Inflammatory macrophage treated with lipopolysaccharide for 1 hour (primary cell): ENCODE measurements at regions not wholly inside any gene's neighbourhood (a gene's known extent, or its start where the extent isn't known, plus 50 kb on each side); places are given as distances from the start of the nearest gene placed in this dataset.

ENCODE experiments used
- DNase-seq, 2 donors: peaks; one replicate each; pipeline ENCODE4 v3.0.0-alpha.2; 2020 to 2022

- DNase-seq: no peak
These were observed 317.3 kb downstream of the GADD45G start for GRCh38 chr9:89922099-89922498.

GRCh38 chr9:89923174-89923573 is 318.4 kb downstream of the GADD45G start:
- no peak for DNase-seq

GRCh38 chr9:89923961-89924504 is 319.2 kb downstream of the GADD45G start:
- DNase-seq: peak; percentile 16 to 21

GRCh38 chr9:89924611-89925010 is 319.8 kb downstream of the GADD45G start:
- DNase-seq: no peak

GRCh38 chr9:89926167-89926566 is 321.4 kb downstream of the GADD45G start:
- no peak for DNase-seq

- DNase-seq: no peak
These were observed 321.9 kb downstream of the GADD45G start for GRCh38 chr9:89926691-89927220.

GRCh38 chr9:89928106-89928505 is 323.3 kb downstream of the GADD45G start:
- DNase-seq: no peak

- no peak for DNase-seq
These were observed 323.9 kb downstream of the GADD45G start for GRCh38 chr9:89928521-89929275.

GRCh38 chr9:89929315-89929672 is 324.5 kb downstream of the GADD45G start:
- DNase-seq: no peak

- no peak for DNase-seq
These were observed 325.1 kb downstream of the GADD45G start for GRCh38 chr9:89929673-89930480.

- DNase-seq: no peak
These were observed 328.8 kb downstream of the GADD45G start for GRCh38 chr9:89933578-89933977.

GRCh38 chr9:89935115-89935514 is 330.3 kb downstream of the GADD45G start:
- no peak for DNase-seq

GRCh38 chr9:89935801-89936200 is 331.0 kb downstream of the GADD45G start:
- DNase-seq: no peak

- DNase-seq: no peak
These were observed 332.2 kb downstream of the GADD45G start for GRCh38 chr9:89937051-89937450.

- no peak for DNase-seq
These were observed 334.4 kb downstream of the GADD45G start for GRCh38 chr9:89939181-89939580.

GRCh38 chr9:89939626-89940292 is 334.9 kb downstream of the GADD45G start:
- DNase-seq: no peak

GRCh38 chr9:89940625-89941024 is 335.8 kb downstream of the GADD45G start:
- DNase-seq: no peak

GRCh38 chr9:89941875-89942274 is 337.1 kb downstream of the GADD45G start:
- DNase-seq: peak in 1 of 2 donors; percentile 12

GRCh38 chr9:89942643-89943042 is 337.8 kb downstream of the GADD45G start:
- DNase-seq: no peak

GRCh38 chr9:89943309-89943708 is 338.5 kb downstream of the GADD45G start:
- DNase-seq: no peak

- no peak for DNase-seq
These were observed 338.9 kb downstream of the GADD45G start for GRCh38 chr9:89943728-89944127.

- DNase-seq: no peak
These were observed 340.3 kb downstream of the GADD45G start for GRCh38 chr9:89945133-89945532.

- DNase-seq: no peak
These were observed 341.9 kb downstream of the GADD45G start for GRCh38 chr9:89946741-89947140.
